Uterus (tissue), 3 donors: ENCODE measurements at regions not wholly inside any gene's neighbourhood (a gene's known extent, or its start where the extent isn't known, plus 50 kb on each side); places are given as distances from the start of the nearest gene placed in this dataset.

Experiments used
- DNase-seq, 2 donors: peaks; one replicate each; pipeline ENCODE4 v3.0.0-alpha.2; 2019 to 2020
- H3K27ac ChIP-seq, 2 donors: fragments of 200-600 bp; sonication (generic); 1 replicate in 1 of 2; 2 replicates in 1 of 2; pipeline ENCODE4 v1.5.1; 2016 to 2018
- H3K27me3 ChIP-seq, 2 donors: fragments of 200-600 bp; sonication (generic); one replicate each; pipeline ENCODE4 v1.5.1; 2018 to 2019; ENCODE audit warnings: control low read depth in 1 of 2
- H3K36me3 ChIP-seq, 2 donors: fragments of 200-600 bp; sonication (generic); one replicate each; pipeline ENCODE4 v1.5.1; 2019; ENCODE audit warnings: control low read depth in 1 of 2
- H3K4me1 ChIP-seq, 2 donors: fragments of 200-600 bp; sonication (generic); one replicate each; pipeline ENCODE4 v1.5.1; 2018 to 2019; ENCODE audit warnings: control low read depth in 1 of 2
- H3K4me3 ChIP-seq, 2 donors: fragments of 200-600 bp; sonication (generic); 1 replicate in 1 of 2; 2 replicates in 1 of 2; pipeline ENCODE4 v1.5.1; 2018 to 2019; ENCODE audit warnings: mild to moderate bottlenecking in 1 of 2
- H3K9me3 ChIP-seq, 2 donors: fragments of 200-600 bp; sonication (generic); one replicate each; pipeline ENCODE4 v1.5.1; 2019; ENCODE audit warnings: control low read depth in 1 of 2
- CTCF ChIP-seq, 4 experiments: fragments of 200-600 bp in 2 of 4; fragments of 450-650 bp in 2 of 4; sonication (generic) in 2 of 4; IDR thresholded peaks; one replicate each; pipeline ENCODE4 v1.5.1; 2016 to 2019; ENCODE audit warnings: antibody characterized with exemption in 4 of 4, mild to moderate bottlenecking in 2 of 4, moderate library complexity in 1 of 4
- POLR2A ChIP-seq, 2 donors: fragments of 450-650 bp; IDR thresholded peaks; one replicate each; pipeline ENCODE4 v1.6.1; 2016; ENCODE audit warnings: antibody characterized with exemption in 2 of 2, mild to moderate bottlenecking in 1 of 2, moderate library complexity in 1 of 2
- intact Hi-C: fragments of 100-400 bp; cut with DNase I; formaldehyde crosslinking; loops from one replicate; pipeline ENCODE4 v1.15.1; 2023; ENCODE audit warnings: low total_unique reads
- donor health status: DM: yes; HTN: yes; CAD: no.

GRCh38 chr21:35451276-35451675, 402.2 kb upstream of the RUNX1 start:
- H3K9me3 ChIP-seq = no peaks in the 10 kb centered on the region
- intact Hi-C loops = no loop called here
- no peak for DNase-seq
- no peak for TF ChIP-seq CTCF (IDR thresholded peaks at IDR 0.05)
- no peak for TF ChIP-seq POLR2A (IDR thresholded peaks at IDR 0.05)
- H3K4me3 ChIP-seq = no peak overlapping the region
- H3K4me1 ChIP-seq = no peaks in the 10 kb centered on the region
- H3K36me3 ChIP-seq = no peaks in the 10 kb centered on the region
- H3K27ac ChIP-seq = no peak overlapping the region
- no peaks in the 10 kb centered on the region for H3K27me3 ChIP-seq

- Histone ChIP-seq H3K27ac (no peak overlapping the region), H3K9me3 (no peaks in the 10 kb centered on the region), H3K36me3 (no peaks in the 10 kb centered on the region), H3K4me3 (no peak overlapping the region), H3K4me1 (no peaks in the 10 kb centered on the region), H3K27me3 (no peaks in the 10 kb centered on the region)
- intact Hi-C loops = no loop called here
- DNase-seq = no peak
- TF ChIP-seq POLR2A (IDR thresholded peaks at IDR 0.05) (no peak), CTCF (IDR thresholded peaks at IDR 0.05) (no peak)
These were observed 401.7 kb upstream of the RUNX1 start for GRCh38 chr21:35450830-35451229.

GRCh38 chr21:35449846-35450245, 400.7 kb upstream of the RUNX1 start:
- no peak overlapping the region for H3K4me3 ChIP-seq
- intact Hi-C loops = no loop called here
- no peaks in the 10 kb centered on the region for H3K27me3 ChIP-seq
- DNase-seq = no peak
- TF ChIP-seq CTCF (IDR thresholded peaks at IDR 0.05) (no peak), POLR2A (IDR thresholded peaks at IDR 0.05) (no peak)
- no peaks in the 10 kb centered on the region for H3K9me3 ChIP-seq
- H3K4me1 ChIP-seq = no peaks in the 10 kb centered on the region
- H3K36me3 ChIP-seq = no peaks in the 10 kb centered on the region
- no peak overlapping the region for H3K27ac ChIP-seq

- Histone ChIP-seq H3K27me3 (no peaks in the 10 kb centered on the region), H3K36me3 (no peaks in the 10 kb centered on the region), H3K9me3 (no peaks in the 10 kb centered on the region), H3K4me1 (no peaks in the 10 kb centered on the region), H3K4me3 (no peak overlapping the region), H3K27ac (no peak overlapping the region)
- TF ChIP-seq POLR2A (IDR thresholded peaks at IDR 0.05) = no peak
- no peak for TF ChIP-seq CTCF (IDR thresholded peaks at IDR 0.05)
- intact Hi-C loops = no loop called here
- DNase-seq = no peak
These were observed 399.9 kb upstream of the RUNX1 start for GRCh38 chr21:35448876-35449599.

GRCh38 chr21:35444391-35444790, 395.3 kb upstream of the RUNX1 start:
- no peak overlapping the region for H3K4me3 ChIP-seq
- H3K27ac ChIP-seq = no peak overlapping the region
- H3K36me3 ChIP-seq = no peaks in the 10 kb centered on the region
- TF ChIP-seq POLR2A (IDR thresholded peaks at IDR 0.05) = no peak
- TF ChIP-seq CTCF (IDR thresholded peaks at IDR 0.05) = no peak
- no peaks in the 10 kb centered on the region for H3K4me1 ChIP-seq
- no peaks in the 10 kb centered on the region for H3K27me3 ChIP-seq
- intact Hi-C loops = no loop called here
- no peaks in the 10 kb centered on the region for H3K9me3 ChIP-seq
- no peak for DNase-seq
